GM23248 (cell line): ENCODE measurements at regions not wholly inside any gene's neighbourhood (a gene's known extent, or its start where the extent isn't known, plus 50 kb on each side); places are given as distances from the start of the nearest gene placed in this dataset.

Source experiments
- DNase-seq: peaks from one replicate; pipeline ENCODE4 v3.0.0-alpha.2; 2015
- H2AFZ ChIP-seq: fragments of 200-600 bp; sonication (generic); 2 replicates; pipeline ENCODE4 v1.6.1; 2016; ENCODE audit warnings: antibody characterized with exemption
- H3F3A ChIP-seq: fragments of 200-600 bp; sonication (generic); 2 replicates; pipeline ENCODE4 v1.6.1; 2016; ENCODE audit warnings: mild to moderate bottlenecking, antibody characterized with exemption, mixed run types; ENCODE audit not compliant: insufficient read depth
- H3K27ac ChIP-seq: fragments of 200-600 bp; sonication (generic); 2 replicates; pipeline ENCODE4 v1.5.1; 2016; ENCODE audit warnings: mild to moderate bottlenecking
- H3K27me3 ChIP-seq: fragments of 200-600 bp; sonication (generic); replicated peaks from 2 replicates; pipeline ENCODE4 v1.6.1; 2016; ENCODE audit warnings: mild to moderate bottlenecking; ENCODE audit not compliant: insufficient read depth
- H3K36me3 ChIP-seq: fragments of 200-600 bp; sonication (generic); 2 replicates; pipeline ENCODE4 v1.6.1; 2016; ENCODE audit warnings: low read depth, mild to moderate bottlenecking
- H3K4me1 ChIP-seq: fragments of 200-600 bp; sonication (generic); 2 replicates; pipeline ENCODE4 v1.6.1; 2016; ENCODE audit warnings: mild to moderate bottlenecking; ENCODE audit not compliant: insufficient read depth
- H3K4me2 ChIP-seq: fragments of 200-600 bp; sonication (generic); one replicate; pipeline ENCODE4 v1.6.1; 2016; ENCODE audit warnings: mild to moderate bottlenecking; ENCODE audit not compliant: unreplicated experiment
- H3K4me3 ChIP-seq: fragments of 200-600 bp; sonication (generic); 2 replicates; pipeline ENCODE4 v1.5.1; 2016; ENCODE audit warnings: mild to moderate bottlenecking
- H3K79me2 ChIP-seq: fragments of 200-600 bp; sonication (generic); 2 replicates; pipeline ENCODE4 v1.6.1; 2016; ENCODE audit warnings: mild to moderate bottlenecking; ENCODE audit not compliant: insufficient read depth
- H3K9ac ChIP-seq: fragments of 200-600 bp; sonication (generic); 2 replicates; pipeline ENCODE4 v1.6.1; 2016; ENCODE audit warnings: mild to moderate bottlenecking
- H3K9me2 ChIP-seq: fragments of 200-600 bp; sonication (generic); 2 replicates; pipeline ENCODE4 v1.6.1; 2016; ENCODE audit warnings: mixed run types, mild to moderate bottlenecking, moderate library complexity; ENCODE audit not compliant: insufficient read depth
- H3K9me3 ChIP-seq: fragments of 200-600 bp; sonication (generic); one replicate; pipeline ENCODE4 v1.6.1; 2017; ENCODE audit warnings: low read depth
- H4K20me1 ChIP-seq: fragments of 200-600 bp; sonication (generic); 2 replicates; pipeline ENCODE4 v1.6.0; 2016; ENCODE audit not compliant: insufficient read depth
- EZH2 ChIP-seq: fragments of 200-600 bp; sonication (generic); IDR thresholded peaks from 2 replicates; pipeline ENCODE4 v1.6.1; 2018; ENCODE audit warnings: antibody characterized with exemption, mild to moderate bottlenecking; ENCODE audit not compliant: insufficient read depth, poor library complexity, severe bottlenecking
- EZH2phosphoT487 ChIP-seq: fragments of 200-600 bp; sonication (generic); IDR thresholded peaks from 2 replicates; pipeline ENCODE4 v1.6.1; 2018; ENCODE audit warnings: antibody characterized with exemption, moderate library complexity, mild to moderate bottlenecking, low read depth; ENCODE audit not compliant: insufficient read depth
- WGBS, 2 experiments: methylation state at CpG; one replicate each; pipeline ENCODE4 v1.1.6; 2015 to 2017; ENCODE audit warnings: low lambda C conversion rate in 2 of 2, low coverage in 1 of 2; ENCODE audit errors: missing lambda C conversion rate in 2 of 2; 5-methylcytosine and 5-hydroxymethylcytosine counted together
- in situ Hi-C: fragments of 300-500 bp; cut with MboI; formaldehyde crosslinking; loops from 2 replicates; pipeline ENCODE4 v1.15.0; 2020

DNA sequence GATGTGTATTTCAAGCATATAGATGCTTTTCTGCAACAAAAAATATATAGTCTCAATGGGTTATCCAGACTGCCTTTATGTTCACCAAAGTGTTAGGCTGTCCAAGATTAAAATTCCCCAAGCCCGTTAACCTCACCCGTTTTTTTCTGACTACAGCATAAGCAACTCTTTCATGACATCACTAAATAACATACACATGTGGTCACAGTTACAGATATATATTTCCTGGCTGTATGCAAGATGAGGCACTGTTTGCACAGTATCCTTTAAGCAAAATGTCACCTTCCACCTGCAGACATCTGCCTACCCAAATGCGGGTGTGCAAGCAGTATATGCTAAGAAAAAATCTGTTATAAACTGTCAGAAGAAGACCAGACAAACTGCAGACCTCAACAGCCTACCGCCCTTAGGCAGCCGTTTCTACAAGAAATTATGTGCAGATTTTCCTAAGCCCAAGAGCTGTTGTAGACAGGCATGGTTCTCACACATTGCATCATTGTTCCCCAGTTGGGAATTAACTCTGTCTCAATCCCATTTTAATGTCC lies 183.1 kb upstream of the MXRA5 start:
- DNase-seq, result no peak
- H2AFZ ChIP-seq, result no peak overlapping the region
- peaks cover 30% of the 10 kb centered on the region for H3K4me1 ChIP-seq
- H3F3A ChIP-seq, result peaks cover 26% of the 10 kb centered on the region
- no peaks in the 10 kb centered on the region for H3K79me2 ChIP-seq
- 34 to 44% methylated on average over 4 to 5 of the region's 5 CpGs for WGBS, 2 experiments
- H3K9me2 ChIP-seq, result no peaks in the 10 kb centered on the region
- H4K20me1 ChIP-seq, result no peaks in the 10 kb centered on the region
- H3K9ac ChIP-seq, result no peak overlapping the region
- in situ Hi-C loops, result loop anchor here (25.0 kb wide), 1 partner anchor 192 kb away; the partner anchor contains the start of gene MXRA5
- no peak overlapping the region for H3K4me3 ChIP-seq
- no peak overlapping the region for H3K4me2 ChIP-seq
- no peaks in the 10 kb centered on the region for H3K9me3 ChIP-seq
- TF ChIP-seq EZH2phosphoT487, result no peak
- no peak for TF ChIP-seq EZH2
- H3K36me3 ChIP-seq, result no peaks in the 10 kb centered on the region
- no peak overlapping the region for H3K27ac ChIP-seq
- no peaks in the 10 kb centered on the region for H3K27me3 ChIP-seq

DNA sequence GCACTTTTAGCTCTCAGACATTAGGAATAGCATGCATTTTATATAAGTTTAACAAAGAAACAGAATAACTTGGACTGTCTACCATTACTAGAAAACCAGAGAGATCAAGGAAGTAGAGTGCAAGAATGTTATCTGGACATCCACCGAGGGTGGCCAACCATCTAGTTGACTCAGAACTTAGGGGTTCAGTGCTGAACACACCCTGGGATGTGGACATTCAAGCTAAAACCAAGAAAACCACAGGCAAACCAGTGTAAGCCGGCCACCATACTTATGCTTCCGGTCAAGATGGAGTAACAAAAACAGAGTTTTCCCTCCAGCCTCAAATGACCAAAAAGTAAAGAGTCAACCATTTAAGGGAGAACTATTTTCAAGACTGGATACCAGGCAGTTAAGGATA lies 181.4 kb upstream of the MXRA5 start:
- H3K36me3 ChIP-seq, result no peaks in the 10 kb centered on the region
- peak; percentile 7 for DNase-seq
- H3K9me2 ChIP-seq, result no peaks in the 10 kb centered on the region
- no peaks in the 10 kb centered on the region for H4K20me1 ChIP-seq
- TF ChIP-seq EZH2, result no peak
- TF ChIP-seq EZH2phosphoT487, result no peak
- no peak overlapping the region for H3K9ac ChIP-seq
- no peaks in the 10 kb centered on the region for H3K27me3 ChIP-seq
- peaks cover 32% of the 10 kb centered on the region for H3K4me1 ChIP-seq
- no peaks in the 10 kb centered on the region for H3K9me3 ChIP-seq
- 78 to 80% methylated on average over 3 of the region's 3 CpGs for WGBS, 2 experiments
- H3K4me2 ChIP-seq, result no peak overlapping the region
- H3K79me2 ChIP-seq, result no peaks in the 10 kb centered on the region
- in situ Hi-C loops, result loop anchor here (25.0 kb wide), 1 partner anchor 191 kb away; the partner anchor contains the start of gene MXRA5
- H3K27ac ChIP-seq, result peak overlapping the region; percentile 98
- H3F3A ChIP-seq, result peaks cover 31% of the 10 kb centered on the region
- no peak overlapping the region for H3K4me3 ChIP-seq
- no peak overlapping the region for H2AFZ ChIP-seq

DNA sequence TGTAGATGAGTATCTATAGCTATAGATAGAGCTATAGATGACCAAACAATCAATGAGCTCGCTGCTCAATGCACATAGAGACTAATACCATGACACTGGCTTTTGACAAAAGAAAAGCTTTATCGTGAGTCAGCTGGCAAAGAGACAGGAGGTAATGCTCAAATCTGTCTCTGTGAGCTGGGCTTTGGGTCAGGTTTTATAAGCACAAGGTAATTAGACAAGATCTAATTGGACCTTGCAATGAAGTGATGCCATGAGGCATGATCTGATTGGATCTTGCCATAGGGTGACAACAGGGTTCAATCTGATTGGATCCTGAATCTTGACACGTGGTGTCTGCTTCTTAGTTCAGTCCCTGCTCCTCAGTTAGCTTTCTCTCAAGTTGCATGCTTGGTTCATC lies 180.7 kb upstream of the MXRA5 start:
- Histone ChIP-seq H3K4me3 (0 out of 2 replicates have a peak overlapping the region, but pooled peaks have one; percentile 20), H2AFZ (no peak overlapping the region), H3F3A (peaks cover 34% of the 10 kb centered on the region), H3K79me2 (no peaks in the 10 kb centered on the region), H3K27ac (peak overlapping the region; percentile 98), H3K9me3 (no peaks in the 10 kb centered on the region), H4K20me1 (no peaks in the 10 kb centered on the region), H3K27me3 (no peaks in the 10 kb centered on the region), H3K9me2 (no peaks in the 10 kb centered on the region), H3K9ac (peak overlapping the region; percentile 82), H3K36me3 (no peaks in the 10 kb centered on the region), H3K4me2 (peak overlapping the region; percentile 61), H3K4me1 (peaks cover 39% of the 10 kb centered on the region)
- 35 to 46% methylated on average over 3 of the region's 3 CpGs for WGBS, 2 experiments
- in situ Hi-C loops, result loop anchor here (25.0 kb wide), 1 partner anchor 190 kb away; the partner anchor contains the start of gene MXRA5
- TF ChIP-seq EZH2phosphoT487 (no peak), EZH2 (no peak)
- peak; percentile 60 for DNase-seq

DNA sequence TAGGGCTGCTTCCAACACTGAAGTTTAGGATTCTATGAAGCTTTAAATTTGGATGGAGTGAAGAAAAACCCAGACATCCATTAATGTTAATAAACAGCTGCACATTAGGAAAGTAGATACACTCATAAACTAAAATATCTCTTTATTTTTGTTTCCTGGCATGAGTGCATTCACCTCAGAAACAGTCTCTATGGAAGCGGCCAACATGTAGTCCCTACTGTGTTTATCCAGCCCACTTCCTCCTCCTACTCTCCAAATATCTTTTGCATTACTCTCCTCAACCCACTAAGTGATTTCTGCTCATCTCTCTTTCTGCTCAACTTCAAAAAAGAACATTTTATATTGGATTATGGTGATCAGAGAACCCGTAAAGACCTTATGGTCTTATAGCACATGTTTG lies 180.3 kb upstream of the MXRA5 start:
- Histone ChIP-seq H3K4me2 (peak overlapping the region; percentile 61), H3K79me2 (no peaks in the 10 kb centered on the region), H3K27ac (peak overlapping the region; percentile 98), H2AFZ (no peak overlapping the region), H3K9me3 (no peaks in the 10 kb centered on the region), H3K4me3 (peak overlapping the region; percentile 59), H3K27me3 (no peaks in the 10 kb centered on the region), H3K4me1 (peaks cover 41% of the 10 kb centered on the region), H3K9ac (peak overlapping the region; percentile 82), H3K9me2 (no peaks in the 10 kb centered on the region), H3K36me3 (no peaks in the 10 kb centered on the region), H4K20me1 (no peaks in the 10 kb centered on the region), H3F3A (peaks cover 36% of the 10 kb centered on the region)
- 29 to 37% methylated on average over 2 of the region's 2 CpGs for WGBS, 2 experiments
- in situ Hi-C loops, result loop anchor here (25.0 kb wide), 1 partner anchor 189 kb away; the partner anchor contains the start of gene MXRA5
- DNase-seq, result peak; percentile 69
- TF ChIP-seq EZH2phosphoT487 (no peak), EZH2 (no peak)
